ENCODE measurements at regions not wholly inside any gene's neighbourhood (a gene's known extent, or its start where the extent isn't known, plus 50 kb on each side); places are given as distances from the start of the nearest gene placed in this dataset.

GRCh38 chrX:138058931-138059330 is 493.0 kb downstream of the ZIC3 start:
- no peaks in the 10 kb centered on the region for H3K9me3 ChIP-seq (ENCODE audit: insufficient read depth in 2 of 2, low read depth in 1 of 2, low read length in 1 of 2)
- H2BK5ac ChIP-seq (ENCODE audit: low read depth, low read length), result no peak overlapping the region
- FAIRE-seq (no peak), DNase-seq (ENCODE audit: low read depth in 1 of 2, low spot score in 2 of 2) (no peak)
- H3K56ac ChIP-seq (replicated peaks; ENCODE audit: insufficient read length, low read depth, low read length), result no peak overlapping the region
- no peaks in the 10 kb centered on the region for H3K27me3 ChIP-seq (replicated peaks in 1 of 4; ENCODE audit: control insufficient read depth in 3 of 4, extremely low read depth in 1 of 4, insufficient read depth in 3 of 4, low read length in 3 of 4)
- no peaks in the 10 kb centered on the region for H3K4me1 ChIP-seq (replicated peaks in 1 of 4; ENCODE audit: control insufficient read depth in 3 of 4, insufficient read depth in 4 of 4, low read length in 3 of 4)
- no peak for TF ChIP-seq CREB1 (IDR thresholded peaks at IDR 0.05)
- TF ChIP-seq TEAD4 (IDR thresholded peaks at IDR 0.05; ENCODE audit: low read depth, low read length), result no peak
- TF ChIP-seq HDAC2 (IDR thresholded peaks at IDR 0.05; ENCODE audit: borderline replicate concordance in 1 of 2, low read depth in 2 of 2, low read length in 2 of 2), result no peak
- no peak overlapping the region for H2BK15ac ChIP-seq (ENCODE audit: low read length)
- no peak overlapping the region for H2AK5ac ChIP-seq (ENCODE audit: low read depth, low read length)
- H2BK120ac ChIP-seq (replicated peaks; ENCODE audit: low read depth, low read length), result no peak overlapping the region
- H2BK12ac ChIP-seq (ENCODE audit: low read depth, low read length), result no peak overlapping the region
- WGBS, 2 experiments (ENCODE audit: extremely low coverage in 1 of 2, insufficient coverage in 1 of 2, insufficient read length in 1 of 2, insufficient replicate concordance in 2 of 2, low coverage in 1 of 2, low lambda C conversion rate in 2 of 2, missing lambda C conversion rate in 1 of 2), result 85% methylated on average over 4 of the region's 5 CpGs; no CpG with 5 or more reads in 1 of the 2 experiments
- no peaks in the 10 kb centered on the region for H4K20me1 ChIP-seq (replicated peaks in 1 of 2; ENCODE audit: control insufficient read depth in 1 of 2, insufficient read depth in 2 of 2, low read length in 2 of 2)
- no peaks in the 10 kb centered on the region for H3K79me2 ChIP-seq (ENCODE audit: control insufficient read depth in 1 of 2, insufficient read depth in 2 of 2, low read length in 2 of 2)
- H3K18ac ChIP-seq (ENCODE audit: extremely low read depth, low read length), result no peak overlapping the region
- no peak overlapping the region for H3K14ac ChIP-seq (ENCODE audit: insufficient read length)
- no peak overlapping the region for H2BK20ac ChIP-seq (ENCODE audit: low read length)
- no peaks in the 10 kb centered on the region for H3K23me2 ChIP-seq (ENCODE audit: low read depth, low read length)
- POLR2A ChIA-PET (ENCODE audit: partially characterized antibody), result no interaction called here
- no peak overlapping the region for H3K23ac ChIP-seq (ENCODE audit: insufficient read length)
- H3K4me3 ChIP-seq (ENCODE audit: extremely low read depth in 1 of 4, insufficient read depth in 2 of 4, low read depth in 3 of 4, low read length in 4 of 4), result no peak overlapping the region
- CTCF ChIA-PET (ENCODE audit: partially characterized antibody), result no interaction called here
- H4K5ac ChIP-seq (ENCODE audit: insufficient read length, low read depth, low read length), result no peak overlapping the region
- H3K4ac ChIP-seq (replicated peaks; ENCODE audit: insufficient read length, low read depth, low read length), result no peak overlapping the region
- H3K79me1 ChIP-seq (ENCODE audit: low read depth, low read length), result no peaks in the 10 kb centered on the region
- H4K8ac ChIP-seq (ENCODE audit: extremely low read depth, insufficient read depth, low read length), result no peak overlapping the region
- no peak overlapping the region for H3K4me2 ChIP-seq (ENCODE audit: insufficient read depth in 1 of 2, low read depth in 2 of 2, low read length in 2 of 2)
- no peak overlapping the region for H2AFZ ChIP-seq (ENCODE audit: low read length)
- no peak overlapping the region for H3K9ac ChIP-seq (replicated peaks in 1 of 4; ENCODE audit: extremely low read depth in 1 of 4, low read depth in 3 of 4, low read length in 3 of 4)
- H3K27ac ChIP-seq (ENCODE audit: low read depth, low read length), result no peak overlapping the region
- H4K91ac ChIP-seq (replicated peaks; ENCODE audit: insufficient read length, low read length), result no peak overlapping the region
- H3K36me3 ChIP-seq (ENCODE audit: control insufficient read depth in 2 of 4, insufficient read depth in 4 of 4, low read length in 3 of 4), result no peaks in the 10 kb centered on the region
